ENCODE measurements at regions not wholly inside any gene's neighbourhood (a gene's known extent, or its start where the extent isn't known, plus 50 kb on each side); places are given as distances from the start of the nearest gene placed in this dataset.

DNA sequence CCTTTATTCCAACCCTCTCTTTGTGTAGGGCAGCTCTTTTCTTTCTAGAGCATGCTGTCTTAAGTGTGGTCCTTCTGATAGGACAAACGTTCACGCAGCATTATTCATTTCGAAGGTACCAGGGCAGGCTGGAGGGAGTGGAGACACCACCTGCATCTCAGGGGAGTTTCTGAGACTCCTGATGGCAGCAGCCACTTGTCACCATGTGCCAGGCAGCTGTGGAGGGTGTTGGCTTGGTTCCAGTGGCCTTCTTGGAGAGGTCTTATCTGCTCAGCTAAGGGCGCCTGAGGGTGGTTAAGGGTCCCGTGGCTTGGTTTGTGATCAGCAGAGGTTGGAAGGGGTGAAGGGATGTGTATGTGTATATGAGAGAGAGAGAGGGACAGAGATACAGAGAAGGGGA is 257.1 kb upstream of the EEF2KMT start:
- no peak for TF ChIP-seq CEBPB (IDR thresholded peaks at IDR 0.05; ENCODE audit: low read depth, low read length)
- TF ChIP-seq RCOR1 (IDR thresholded peaks at IDR 0.05; ENCODE audit: insufficient replicate concordance, low read length), result no peak
- TF ChIP-seq, protein P1, sequence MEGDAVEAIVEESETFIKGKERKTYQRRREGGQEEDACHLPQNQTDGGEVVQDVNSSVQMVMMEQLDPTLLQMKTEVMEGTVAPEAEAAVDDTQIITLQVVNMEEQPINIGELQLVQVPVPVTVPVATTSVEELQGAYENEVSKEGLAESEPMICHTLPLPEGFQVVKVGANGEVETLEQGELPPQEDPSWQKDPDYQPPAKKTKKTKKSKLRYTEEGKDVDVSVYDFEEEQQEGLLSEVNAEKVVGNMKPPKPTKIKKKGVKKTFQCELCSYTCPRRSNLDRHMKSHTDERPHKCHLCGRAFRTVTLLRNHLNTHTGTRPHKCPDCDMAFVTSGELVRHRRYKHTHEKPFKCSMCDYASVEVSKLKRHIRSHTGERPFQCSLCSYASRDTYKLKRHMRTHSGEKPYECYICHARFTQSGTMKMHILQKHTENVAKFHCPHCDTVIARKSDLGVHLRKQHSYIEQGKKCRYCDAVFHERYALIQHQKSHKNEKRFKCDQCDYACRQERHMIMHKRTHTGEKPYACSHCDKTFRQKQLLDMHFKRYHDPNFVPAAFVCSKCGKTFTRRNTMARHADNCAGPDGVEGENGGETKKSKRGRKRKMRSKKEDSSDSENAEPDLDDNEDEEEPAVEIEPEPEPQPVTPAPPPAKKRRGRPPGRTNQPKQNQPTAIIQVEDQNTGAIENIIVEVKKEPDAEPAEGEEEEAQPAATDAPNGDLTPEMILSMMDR (conservative IDR thresholded peaks at IDR 0.05; ENCODE audit: low read depth, low read length), result no peak
- TF ChIP-seq RFX5 (IDR thresholded peaks at IDR 0.05; ENCODE audit: low read depth, low read length), result no peak
- no peak for TF ChIP-seq POLR2A (IDR thresholded peaks at IDR 0.05; ENCODE audit: low read depth, low read length)
- no peak for TF ChIP-seq SMC3 (IDR thresholded peaks at IDR 0.05; ENCODE audit: low read depth, low read length)
- no peak for TF ChIP-seq NFE2L2 (IDR thresholded peaks at IDR 0.05; ENCODE audit: low read depth, low read length)
- no peak for TF ChIP-seq CHD1 (IDR thresholded peaks at IDR 0.05; ENCODE audit: low read depth, low read length)
- no peak for TF ChIP-seq RAD21 (IDR thresholded peaks at IDR 0.05; ENCODE audit: low read length)
- no peak for TF ChIP-seq MAFK (IDR thresholded peaks at IDR 0.05; ENCODE audit: low read depth, low read length)
- TF ChIP-seq MAZ (IDR thresholded peaks at IDR 0.05; ENCODE audit: borderline replicate concordance, low read depth, low read length), result no peak
- TF ChIP-seq USF2 (IDR thresholded peaks at IDR 0.05; ENCODE audit: low read depth, low read length), result no peak
- TF ChIP-seq, protein P2, sequence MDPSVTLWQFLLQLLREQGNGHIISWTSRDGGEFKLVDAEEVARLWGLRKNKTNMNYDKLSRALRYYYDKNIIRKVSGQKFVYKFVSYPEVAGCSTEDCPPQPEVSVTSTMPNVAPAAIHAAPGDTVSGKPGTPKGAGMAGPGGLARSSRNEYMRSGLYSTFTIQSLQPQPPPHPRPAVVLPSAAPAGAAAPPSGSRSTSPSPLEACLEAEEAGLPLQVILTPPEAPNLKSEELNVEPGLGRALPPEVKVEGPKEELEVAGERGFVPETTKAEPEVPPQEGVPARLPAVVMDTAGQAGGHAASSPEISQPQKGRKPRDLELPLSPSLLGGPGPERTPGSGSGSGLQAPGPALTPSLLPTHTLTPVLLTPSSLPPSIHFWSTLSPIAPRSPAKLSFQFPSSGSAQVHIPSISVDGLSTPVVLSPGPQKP (IDR thresholded peaks at IDR 0.05; ENCODE audit: borderline replicate concordance, low read depth, low read length), result no peak
- TF ChIP-seq MXI1 (IDR thresholded peaks at IDR 0.05; ENCODE audit: borderline replicate concordance, low read depth, low read length), result no peak
